ENCODE measurements at regions not wholly inside any gene's neighbourhood (a gene's known extent, or its start where the extent isn't known, plus 50 kb on each side); places are given as distances from the start of the nearest gene placed in this dataset.
"Not testable (repeated sequence)": the region's sequence is repeated elsewhere in the genome, so short reads cannot be mapped to it uniquely, and the experiment has no call there.

DNA sequence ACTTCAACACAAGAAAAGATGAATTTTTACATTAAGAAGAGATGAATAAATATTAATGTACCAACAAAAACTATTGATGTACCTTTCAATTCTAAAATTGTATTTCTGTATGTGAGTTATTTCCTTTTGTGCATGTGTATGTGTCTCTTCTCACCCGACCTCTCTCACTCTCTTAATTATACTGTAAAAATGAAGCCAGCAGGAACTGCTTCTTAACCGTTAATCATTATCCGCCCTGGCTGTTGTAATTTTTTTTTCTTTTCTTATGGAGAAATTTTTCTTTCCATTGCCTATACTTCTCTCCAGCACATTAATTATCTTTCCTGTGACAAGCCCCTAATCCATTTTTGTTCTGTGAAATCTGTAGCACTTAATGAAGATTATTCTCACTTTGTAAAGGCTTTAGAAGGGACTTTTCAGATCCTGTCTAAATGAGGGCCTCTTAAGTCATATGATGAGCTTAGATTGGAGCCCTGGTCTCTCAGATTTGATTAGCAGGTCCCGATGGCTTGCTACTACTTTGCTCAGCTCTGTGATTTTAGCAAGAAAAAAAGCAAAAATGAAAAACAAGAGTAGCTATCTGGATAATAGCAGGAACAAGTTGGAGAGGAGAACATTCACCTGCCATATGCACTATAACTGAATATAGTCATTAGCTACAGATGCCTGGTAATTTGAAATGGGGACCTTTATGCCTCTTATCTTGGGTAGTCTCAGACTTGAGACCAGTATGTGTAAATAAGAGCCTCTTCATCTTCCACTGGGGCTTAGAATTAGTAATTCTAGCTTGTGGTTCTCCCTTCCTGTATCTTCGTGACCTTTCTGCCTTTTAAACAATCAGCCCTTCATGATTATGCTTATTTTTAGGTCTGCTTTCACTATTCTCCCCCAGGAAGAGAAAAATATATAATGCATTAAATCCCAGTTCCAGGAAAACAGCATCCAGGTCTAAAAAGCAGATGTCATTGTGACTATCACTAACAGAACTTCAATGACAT, 80.0 kb upstream of the COL1A2 start:
- no peak for FAIRE-seq

DNA sequence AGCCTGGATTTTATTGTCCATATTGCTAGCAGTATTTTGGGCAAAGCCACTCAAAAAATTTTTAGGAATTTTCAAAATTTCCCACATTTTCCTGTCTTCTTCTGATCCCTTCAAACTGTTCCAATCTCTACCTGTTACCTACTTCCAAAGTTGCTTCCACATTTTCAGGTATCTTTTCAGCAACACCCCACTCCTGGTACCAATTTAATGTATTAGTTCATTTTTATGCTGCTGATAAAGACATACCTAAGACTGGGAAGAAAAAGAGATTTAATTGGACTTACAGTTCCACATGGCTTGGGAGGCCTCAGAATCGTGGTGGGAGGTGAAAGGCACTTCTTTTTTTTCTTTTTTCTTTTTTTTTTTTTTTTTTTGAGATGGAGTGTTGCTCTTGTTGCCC, 73.6 kb upstream of the COL1A2 start:
- H3K4me1 ChIP-seq; H3K4me2 ChIP-seq; DNase-seq (ENCODE audit: low read depth in 1 of 2, low spot score in 1 of 2); POLR2A ChIA-PET; ATAC-seq; H3K4me3 ChIP-seq; FAIRE-seq; H3K27ac ChIP-seq; CTCF ChIA-PET: not testable (repeated sequence)
- 17% methylated on average over 1 of the region's 1 CpG for WGBS (ENCODE audit: missing lambda C conversion rate)
- TF ChIP-seq KDM1A (IDR thresholded peaks at IDR 0.05; ENCODE audit: low read depth) = 0 out of 2 replicates have a peak, but pooled peaks have one; percentile 25
- H3K9me3 ChIP-seq = peaks cover 38% of the 10 kb centered on the region

More for the DNA sequence above, 80.0 kb upstream of the COL1A2 start:
- Histone ChIP-seq H3K4me1 (peaks cover 18% of the 10 kb centered on the region), H3K4me3 (no peak overlapping the region), H3K27ac (peak overlapping the region; percentile 11 to 46; a peak in 3 of 6 replicates), H3K4me2 (peak overlapping the region; percentile 56), H3K9me3 (peaks cover 10% of the 10 kb centered on the region; the same call in 2 of the 3 replicates)
- CTCF ChIA-PET = interaction anchor here (0.9 to 1.4 kb wide), 2 partner anchors 19 to 122 kb away, joined by 4 to 5 read pairs; no protein-coding TSS in a partner anchor
- no peak for DNase-seq (ENCODE audit: low read depth in 1 of 2, low spot score in 1 of 2)
- no peak for ATAC-seq
- TF ChIP-seq CBX8 (IDR thresholded peaks at IDR 0.05) (no peak), HDAC2 (IDR thresholded peaks at IDR 0.05) (no peak), FOXS1 (CRISPR knock-in tag; IDR thresholded peaks at IDR 0.05) (no peak)
- POLR2A ChIA-PET = no interaction called here
- WGBS (ENCODE audit: missing lambda C conversion rate) = 61% methylated on average over 5 of the region's 5 CpGs

DNA sequence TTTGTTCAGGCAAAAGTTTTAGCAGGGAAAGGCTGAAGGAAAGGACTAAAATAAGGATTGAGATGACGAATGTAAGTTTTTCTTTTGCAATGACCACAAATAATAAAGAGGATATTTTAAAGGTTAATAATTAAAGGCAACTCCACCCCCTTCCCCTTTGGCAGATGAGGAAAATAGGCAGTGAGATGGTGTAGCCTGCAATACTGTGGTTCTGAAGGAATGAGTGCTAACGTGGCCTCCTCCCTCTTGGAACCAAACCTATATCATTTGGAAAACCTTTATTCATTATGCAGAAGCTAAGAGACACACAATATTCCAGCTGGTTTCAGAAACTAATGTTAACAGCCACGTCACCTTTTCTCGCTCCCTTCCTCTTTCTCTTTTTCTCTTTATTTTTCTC, 70.9 kb upstream of the COL1A2 start:
- no peaks in the 10 kb centered on the region for H3K4me1 ChIP-seq
- ChIA-PET POLR2A (no interaction called here), CTCF (interaction anchor here (0.8 kb wide), 1 partner anchor 71 kb away, joined by 4 read pairs; no protein-coding TSS in a partner anchor)
- TF ChIP-seq, protein P1, sequence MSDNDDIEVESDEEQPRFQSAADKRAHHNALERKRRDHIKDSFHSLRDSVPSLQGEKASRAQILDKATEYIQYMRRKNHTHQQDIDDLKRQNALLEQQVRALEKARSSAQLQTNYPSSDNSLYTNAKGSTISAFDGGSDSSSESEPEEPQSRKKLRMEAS (IDR thresholded peaks at IDR 0.05) = no peak
- TF ChIP-seq NR3C1 (IDR thresholded peaks at IDR 0.05) = no peak
- TF ChIP-seq HDAC2 (IDR thresholded peaks at IDR 0.05) = no peak
- no peak for TF ChIP-seq FOSL2 (IDR thresholded peaks at IDR 0.05)
- TF ChIP-seq FOSL2 (CRISPR knock-in tag; IDR thresholded peaks at IDR 0.05) = no peak
- no peak for TF ChIP-seq RARB (CRISPR knock-in tag; IDR thresholded peaks at IDR 0.05)
- no peak for TF ChIP-seq EHF (CRISPR knock-in tag; IDR thresholded peaks at IDR 0.05)
- TF ChIP-seq, protein P2, sequence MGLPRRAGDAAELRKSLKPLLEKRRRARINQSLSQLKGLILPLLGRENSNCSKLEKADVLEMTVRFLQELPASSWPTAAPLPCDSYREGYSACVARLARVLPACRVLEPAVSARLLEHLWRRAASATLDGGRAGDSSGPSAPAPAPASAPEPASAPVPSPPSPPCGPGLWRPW (IDR thresholded peaks at IDR 0.05) = no peak
- TF ChIP-seq HOXB13 (CRISPR knock-in tag; IDR thresholded peaks at IDR 0.05; ENCODE audit: low read depth) = no peak
- TF ChIP-seq, protein P3, sequence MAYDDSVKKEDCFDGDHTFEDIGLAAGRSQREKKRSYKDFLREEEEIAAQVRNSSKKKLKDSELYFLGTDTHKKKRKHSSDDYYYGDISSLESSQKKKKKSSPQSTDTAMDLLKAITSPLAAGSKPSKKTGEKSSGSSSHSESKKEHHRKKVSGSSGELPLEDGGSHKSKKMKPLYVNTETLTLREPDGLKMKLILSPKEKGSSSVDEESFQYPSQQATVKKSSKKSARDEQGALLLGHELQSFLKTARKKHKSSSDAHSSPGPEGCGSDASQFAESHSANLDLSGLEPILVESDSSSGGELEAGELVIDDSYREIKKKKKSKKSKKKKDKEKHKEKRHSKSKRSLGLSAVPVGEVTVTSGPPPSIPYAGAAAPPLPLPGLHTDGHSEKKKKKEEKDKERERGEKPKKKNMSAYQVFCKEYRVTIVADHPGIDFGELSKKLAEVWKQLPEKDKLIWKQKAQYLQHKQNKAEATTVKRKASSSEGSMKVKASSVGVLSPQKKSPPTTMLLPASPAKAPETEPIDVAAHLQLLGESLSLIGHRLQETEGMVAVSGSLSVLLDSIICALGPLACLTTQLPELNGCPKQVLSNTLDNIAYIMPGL (CRISPR knock-in tag; IDR thresholded peaks at IDR 0.05; ENCODE audit: borderline replicate concordance) = no peak
- TF ChIP-seq GATA3 (IDR thresholded peaks at IDR 0.05; ENCODE audit: borderline replicate concordance) = no peak
- TF ChIP-seq, protein P4, sequence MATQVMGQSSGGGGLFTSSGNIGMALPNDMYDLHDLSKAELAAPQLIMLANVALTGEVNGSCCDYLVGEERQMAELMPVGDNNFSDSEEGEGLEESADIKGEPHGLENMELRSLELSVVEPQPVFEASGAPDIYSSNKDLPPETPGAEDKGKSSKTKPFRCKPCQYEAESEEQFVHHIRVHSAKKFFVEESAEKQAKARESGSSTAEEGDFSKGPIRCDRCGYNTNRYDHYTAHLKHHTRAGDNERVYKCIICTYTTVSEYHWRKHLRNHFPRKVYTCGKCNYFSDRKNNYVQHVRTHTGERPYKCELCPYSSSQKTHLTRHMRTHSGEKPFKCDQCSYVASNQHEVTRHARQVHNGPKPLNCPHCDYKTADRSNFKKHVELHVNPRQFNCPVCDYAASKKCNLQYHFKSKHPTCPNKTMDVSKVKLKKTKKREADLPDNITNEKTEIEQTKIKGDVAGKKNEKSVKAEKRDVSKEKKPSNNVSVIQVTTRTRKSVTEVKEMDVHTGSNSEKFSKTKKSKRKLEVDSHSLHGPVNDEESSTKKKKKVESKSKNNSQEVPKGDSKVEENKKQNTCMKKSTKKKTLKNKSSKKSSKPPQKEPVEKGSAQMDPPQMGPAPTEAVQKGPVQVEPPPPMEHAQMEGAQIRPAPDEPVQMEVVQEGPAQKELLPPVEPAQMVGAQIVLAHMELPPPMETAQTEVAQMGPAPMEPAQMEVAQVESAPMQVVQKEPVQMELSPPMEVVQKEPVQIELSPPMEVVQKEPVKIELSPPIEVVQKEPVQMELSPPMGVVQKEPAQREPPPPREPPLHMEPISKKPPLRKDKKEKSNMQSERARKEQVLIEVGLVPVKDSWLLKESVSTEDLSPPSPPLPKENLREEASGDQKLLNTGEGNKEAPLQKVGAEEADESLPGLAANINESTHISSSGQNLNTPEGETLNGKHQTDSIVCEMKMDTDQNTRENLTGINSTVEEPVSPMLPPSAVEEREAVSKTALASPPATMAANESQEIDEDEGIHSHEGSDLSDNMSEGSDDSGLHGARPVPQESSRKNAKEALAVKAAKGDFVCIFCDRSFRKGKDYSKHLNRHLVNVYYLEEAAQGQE (IDR thresholded peaks at IDR 0.05) = no peak
- TF ChIP-seq FOXS1 (CRISPR knock-in tag; IDR thresholded peaks at IDR 0.05) = no peak
- TF ChIP-seq RCOR1 (IDR thresholded peaks at IDR 0.05; ENCODE audit: low read depth, low read length) = no peak
- TF ChIP-seq ZC3H11A (IDR thresholded peaks at IDR 0.05) = no peak
- no peak for TF ChIP-seq CBX8 (IDR thresholded peaks at IDR 0.05)
- TF ChIP-seq ZFP36 (IDR thresholded peaks at IDR 0.05; ENCODE audit: borderline replicate concordance, partially characterized antibody) = no peak
- ATAC-seq = no peak
- no peak overlapping the region for H3K27ac ChIP-seq
- no peak for FAIRE-seq
- WGBS (ENCODE audit: missing lambda C conversion rate) = 63% methylated on average over 4 of the region's 4 CpGs
- no peak overlapping the region for H3K4me2 ChIP-seq
- no peak for DNase-seq (ENCODE audit: low read depth in 1 of 2, low spot score in 1 of 2)
- H3K9me3 ChIP-seq = peaks cover 34% of the 10 kb centered on the region
- no peak overlapping the region for H3K4me3 ChIP-seq
